ENCODE measurements at regions not wholly inside any gene's neighbourhood (a gene's known extent, or its start where the extent isn't known, plus 50 kb on each side); places are given as distances from the start of the nearest gene placed in this dataset.

DNA sequence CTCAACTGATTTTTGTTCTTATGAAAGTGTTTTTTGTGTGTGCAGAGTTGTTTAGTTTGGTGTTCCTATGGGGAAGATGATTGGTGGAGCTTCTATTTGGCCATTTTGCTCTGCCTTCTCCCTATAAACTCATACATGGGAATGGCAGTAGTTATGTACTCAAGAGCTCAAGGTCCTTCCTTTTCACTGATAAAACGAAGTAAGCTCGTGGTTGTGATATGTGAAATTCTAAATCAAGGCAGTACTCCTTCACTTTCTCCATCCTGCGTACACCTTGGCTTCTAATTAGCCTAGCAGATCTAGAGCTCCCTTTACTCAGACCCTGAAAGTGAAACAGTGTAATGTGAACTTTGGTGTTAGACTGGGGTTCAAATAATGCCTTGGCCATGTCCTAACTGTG, 159.3 kb upstream of the TNC start:
- H3K79me2 ChIP-seq (ENCODE audit: control insufficient read depth, insufficient read depth, low read length): no peaks in the 10 kb centered on the region
- no peak overlapping the region for H3K56ac ChIP-seq (ENCODE audit: low read length)
- no CpG with 5 or more reads among the region's 3 CpGs for WGBS (ENCODE audit: extremely low coverage, insufficient coverage, low lambda C conversion rate)
- H4K5ac ChIP-seq (ENCODE audit: low read length): no peak overlapping the region
- H3K36me3 ChIP-seq (ENCODE audit: control insufficient read depth, insufficient read depth, low read length): no peaks in the 10 kb centered on the region
- no peak overlapping the region for H3K27ac ChIP-seq (ENCODE audit: low read depth, low read length)
- H3K23ac ChIP-seq (ENCODE audit: low read length): no peak overlapping the region
- no peak overlapping the region for H3K9ac ChIP-seq (ENCODE audit: low read length)
- no peak overlapping the region for H2AK5ac ChIP-seq (ENCODE audit: low read length)
- no peak overlapping the region for H4K8ac ChIP-seq (ENCODE audit: low read depth, low read length)
- H3K27me3 ChIP-seq (ENCODE audit: insufficient read depth, low read length, poor library complexity): no peaks in the 10 kb centered on the region
- no peak overlapping the region for H2BK15ac ChIP-seq (replicated peaks; ENCODE audit: low read depth)
- H2BK5ac ChIP-seq (ENCODE audit: low read length): no peak overlapping the region
- H3K4me3 ChIP-seq (ENCODE audit: low read length): no peak overlapping the region
- H2BK120ac ChIP-seq (ENCODE audit: low read depth, low read length): no peak overlapping the region
- H3K4me2 ChIP-seq (ENCODE audit: low read length): no peak overlapping the region
- DNase-seq: no peak
- H3K79me1 ChIP-seq (ENCODE audit: low read length): no peaks in the 10 kb centered on the region
- no peak overlapping the region for H3K4ac ChIP-seq (ENCODE audit: low read depth, low read length)
- H3K4me1 ChIP-seq (ENCODE audit: control insufficient read depth, low read depth, low read length): peaks cover 3% of the 10 kb centered on the region
- H3K18ac ChIP-seq (ENCODE audit: low read length): no peak overlapping the region

DNA sequence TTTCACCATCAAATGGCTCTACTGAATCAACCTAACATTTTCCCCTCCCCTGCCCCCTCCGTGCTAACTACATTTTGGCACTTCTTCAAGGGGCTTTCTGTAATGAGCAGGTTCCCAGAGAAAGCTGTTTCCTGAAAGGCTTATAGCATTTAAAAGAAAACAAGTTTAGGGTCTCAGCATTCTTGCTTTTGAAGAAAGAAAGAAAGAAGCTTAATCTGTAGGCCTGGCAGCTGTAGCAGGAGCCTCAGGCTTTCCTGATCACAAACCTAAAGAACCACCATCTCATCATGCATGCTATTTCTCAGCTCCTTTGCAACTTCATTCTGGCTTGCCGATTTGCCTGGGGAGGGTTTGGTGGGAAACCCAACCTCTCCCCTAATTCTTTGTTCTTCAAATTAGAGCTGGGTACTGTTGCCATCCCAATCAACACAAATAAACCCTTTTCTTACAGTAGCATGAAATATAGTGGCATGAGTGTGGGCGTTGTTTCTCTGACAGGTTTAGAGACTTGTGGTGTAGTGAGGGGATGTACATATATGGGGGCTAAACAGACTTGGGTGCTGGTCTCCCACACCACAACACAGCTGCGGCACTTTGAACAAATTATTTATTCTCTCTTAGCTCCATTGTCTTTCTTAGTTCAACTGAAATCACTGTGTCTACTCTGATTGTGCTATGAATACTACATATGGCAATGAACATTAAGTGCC, 160.5 kb upstream of the TNC start:
- H3K79me2 ChIP-seq (ENCODE audit: control insufficient read depth, insufficient read depth, low read length): no peaks in the 10 kb centered on the region
- no peaks in the 10 kb centered on the region for H3K36me3 ChIP-seq (ENCODE audit: control insufficient read depth, insufficient read depth, low read length)

GRCh38 chr9:115283395-115283794, 165.4 kb upstream of the TNC start:
- H2BK120ac ChIP-seq (ENCODE audit: low read depth, low read length): no peak overlapping the region
- no peak overlapping the region for H4K8ac ChIP-seq (ENCODE audit: low read depth, low read length)
- no peak overlapping the region for H3K27ac ChIP-seq (ENCODE audit: low read depth, low read length)
- no peak overlapping the region for H3K9ac ChIP-seq (ENCODE audit: low read length)
- H2AK5ac ChIP-seq (ENCODE audit: low read length): no peak overlapping the region
- no peak overlapping the region for H2BK15ac ChIP-seq (replicated peaks; ENCODE audit: low read depth)
- no peak overlapping the region for H3K4me2 ChIP-seq (ENCODE audit: low read length)
- no peak overlapping the region for H2BK5ac ChIP-seq (ENCODE audit: low read length)
- H3K56ac ChIP-seq (ENCODE audit: low read length): no peak overlapping the region
- DNase-seq: no peak
- H4K5ac ChIP-seq (ENCODE audit: low read length): no peak overlapping the region
- H3K23ac ChIP-seq (ENCODE audit: low read length): no peak overlapping the region
- H3K79me2 ChIP-seq (ENCODE audit: control insufficient read depth, insufficient read depth, low read length): no peaks in the 10 kb centered on the region
- no CpG with 5 or more reads among the region's 1 CpG for WGBS (ENCODE audit: extremely low coverage, insufficient coverage, low lambda C conversion rate)
- no peak overlapping the region for H3K18ac ChIP-seq (ENCODE audit: low read length)
- no peak overlapping the region for H3K4ac ChIP-seq (ENCODE audit: low read depth, low read length)
- peaks cover 1% of the 10 kb centered on the region for H3K4me1 ChIP-seq (ENCODE audit: control insufficient read depth, low read depth, low read length)
- H3K4me3 ChIP-seq (ENCODE audit: low read length): no peak overlapping the region
- H3K36me3 ChIP-seq (ENCODE audit: control insufficient read depth, insufficient read depth, low read length): no peaks in the 10 kb centered on the region
- H3K27me3 ChIP-seq (ENCODE audit: insufficient read depth, low read length, poor library complexity): no peaks in the 10 kb centered on the region
- no peaks in the 10 kb centered on the region for H3K79me1 ChIP-seq (ENCODE audit: low read length)

More for the DNA sequence above, 160.5 kb upstream of the TNC start:
- Histone ChIP-seq H3K9ac (ENCODE audit: low read length) (no peak overlapping the region), H2BK15ac (replicated peaks; ENCODE audit: low read depth) (no peak overlapping the region), H3K4me3 (ENCODE audit: low read length) (no peak overlapping the region), H3K18ac (ENCODE audit: low read length) (no peak overlapping the region), H3K4me1 (ENCODE audit: control insufficient read depth, low read depth, low read length) (peaks cover 3% of the 10 kb centered on the region), H3K79me1 (ENCODE audit: low read length) (no peaks in the 10 kb centered on the region), H4K5ac (ENCODE audit: low read length) (no peak overlapping the region), H2AK5ac (ENCODE audit: low read length) (no peak overlapping the region), H3K23ac (ENCODE audit: low read length) (no peak overlapping the region), H3K27me3 (ENCODE audit: insufficient read depth, low read length, poor library complexity) (no peaks in the 10 kb centered on the region), H2BK5ac (ENCODE audit: low read length) (no peak overlapping the region), H3K56ac (ENCODE audit: low read length) (no peak overlapping the region), H2BK120ac (ENCODE audit: low read depth, low read length) (no peak overlapping the region), H3K27ac (ENCODE audit: low read depth, low read length) (no peak overlapping the region), H3K4me2 (ENCODE audit: low read length) (no peak overlapping the region), H4K8ac (ENCODE audit: low read depth, low read length) (no peak overlapping the region), H3K4ac (ENCODE audit: low read depth, low read length) (no peak overlapping the region)
- peak; percentile 22 for DNase-seq
- no CpG with 5 or more reads among the region's 4 CpGs for WGBS (ENCODE audit: extremely low coverage, insufficient coverage, low lambda C conversion rate)

DNA sequence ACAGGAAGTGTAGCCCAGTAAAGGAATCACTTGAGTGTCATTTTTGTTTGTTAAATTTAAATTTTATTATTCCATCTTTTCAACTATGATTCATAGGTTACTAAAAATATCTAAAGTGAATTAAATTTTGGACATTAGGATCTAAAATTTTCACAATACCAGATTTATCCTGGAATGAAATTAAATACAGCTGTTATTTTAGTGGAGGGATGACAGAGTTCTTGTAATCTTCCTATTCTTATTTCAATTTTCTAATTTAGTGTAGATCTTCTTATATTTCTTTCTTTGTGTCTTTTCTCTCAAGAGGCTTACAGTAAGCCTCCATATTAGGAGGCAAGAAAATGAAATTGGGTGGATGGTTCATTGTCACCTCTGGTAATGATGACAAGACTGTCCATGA, 167.9 kb upstream of the TNC start:
- no peaks in the 10 kb centered on the region for H3K36me3 ChIP-seq (ENCODE audit: control insufficient read depth, insufficient read depth, low read length)
- H3K9ac ChIP-seq (ENCODE audit: low read length): no peak overlapping the region
- H3K4me3 ChIP-seq (ENCODE audit: low read length): no peak overlapping the region

DNA sequence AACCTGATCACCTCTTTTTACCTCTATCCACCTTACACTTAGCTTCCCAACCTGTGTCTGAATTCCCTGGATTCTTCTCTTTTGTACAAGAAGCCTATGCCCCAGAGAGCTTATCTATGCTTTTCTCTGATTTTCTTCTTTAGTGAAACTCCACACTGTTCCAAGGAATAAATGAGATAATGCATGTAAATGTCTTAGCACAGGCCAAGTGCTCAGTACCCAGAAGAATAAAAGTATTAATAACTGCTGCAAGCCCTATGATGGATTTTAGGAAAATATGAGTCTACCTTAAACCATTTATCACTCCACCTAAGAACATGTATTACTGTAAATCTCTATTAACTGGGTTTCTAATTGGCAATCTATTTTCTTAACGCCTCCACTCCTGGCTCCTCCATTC, 168.5 kb upstream of the TNC start:
- Histone ChIP-seq H3K23ac (ENCODE audit: low read length) (no peak overlapping the region), H3K4ac (ENCODE audit: low read depth, low read length) (no peak overlapping the region), H3K9ac (ENCODE audit: low read length) (no peak overlapping the region), H3K27me3 (ENCODE audit: insufficient read depth, low read length, poor library complexity) (no peaks in the 10 kb centered on the region), H2BK5ac (ENCODE audit: low read length) (no peak overlapping the region), H2BK15ac (replicated peaks; ENCODE audit: low read depth) (no peak overlapping the region), H3K4me1 (ENCODE audit: control insufficient read depth, low read depth, low read length) (peaks cover under 1% of the 10 kb centered on the region), H2AK5ac (ENCODE audit: low read length) (no peak overlapping the region), H2BK120ac (ENCODE audit: low read depth, low read length) (no peak overlapping the region), H3K18ac (ENCODE audit: low read length) (no peak overlapping the region), H3K79me1 (ENCODE audit: low read length) (no peaks in the 10 kb centered on the region), H4K8ac (ENCODE audit: low read depth, low read length) (no peak overlapping the region), H3K79me2 (ENCODE audit: control insufficient read depth, insufficient read depth, low read length) (no peaks in the 10 kb centered on the region), H3K27ac (ENCODE audit: low read depth, low read length) (no peak overlapping the region), H3K56ac (ENCODE audit: low read length) (no peak overlapping the region), H3K36me3 (ENCODE audit: control insufficient read depth, insufficient read depth, low read length) (no peaks in the 10 kb centered on the region), H3K4me2 (ENCODE audit: low read length) (no peak overlapping the region), H3K4me3 (ENCODE audit: low read length) (no peak overlapping the region), H4K5ac (ENCODE audit: low read length) (no peak overlapping the region)
- no peak for DNase-seq
- WGBS (ENCODE audit: extremely low coverage, insufficient coverage, low lambda C conversion rate): no CpG with 5 or more reads among the region's 1 CpG

More for the DNA sequence above, 167.9 kb upstream of the TNC start:
- Histone ChIP-seq H3K27me3 (ENCODE audit: insufficient read depth, low read length, poor library complexity) (no peaks in the 10 kb centered on the region), H2BK120ac (ENCODE audit: low read depth, low read length) (no peak overlapping the region), H3K56ac (ENCODE audit: low read length) (no peak overlapping the region), H4K5ac (ENCODE audit: low read length) (no peak overlapping the region), H3K79me2 (ENCODE audit: control insufficient read depth, insufficient read depth, low read length) (no peaks in the 10 kb centered on the region), H3K4me1 (ENCODE audit: control insufficient read depth, low read depth, low read length) (no peaks in the 10 kb centered on the region), H3K18ac (ENCODE audit: low read length) (no peak overlapping the region), H3K23ac (ENCODE audit: low read length) (no peak overlapping the region), H2BK15ac (replicated peaks; ENCODE audit: low read depth) (no peak overlapping the region), H3K4ac (ENCODE audit: low read depth, low read length) (no peak overlapping the region), H2BK5ac (ENCODE audit: low read length) (no peak overlapping the region), H3K4me2 (ENCODE audit: low read length) (no peak overlapping the region), H3K27ac (ENCODE audit: low read depth, low read length) (no peak overlapping the region), H2AK5ac (ENCODE audit: low read length) (no peak overlapping the region), H3K79me1 (ENCODE audit: low read length) (no peaks in the 10 kb centered on the region), H4K8ac (ENCODE audit: low read depth, low read length) (no peak overlapping the region)
- no peak for DNase-seq

DNA sequence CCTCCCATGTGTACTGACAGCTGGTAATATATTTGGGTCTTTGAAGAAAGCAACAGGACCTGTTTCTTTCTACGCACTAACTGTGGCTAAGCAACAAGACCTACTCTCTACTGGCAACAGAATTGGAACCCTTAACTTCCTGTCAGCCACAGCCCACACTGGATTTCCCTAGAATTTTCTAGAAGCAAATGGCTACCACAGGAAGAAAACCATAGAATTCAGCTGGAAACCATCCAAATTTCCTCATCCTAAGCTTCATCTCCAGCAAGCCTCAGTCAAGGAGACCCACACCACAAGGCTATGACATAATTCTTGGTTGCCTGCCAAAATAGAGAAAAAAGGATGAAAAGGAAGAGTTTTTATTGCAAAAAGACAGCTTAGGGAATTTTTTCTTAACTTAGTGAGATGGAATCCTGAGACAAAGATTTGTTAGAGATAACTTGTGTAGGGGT, 171.8 kb upstream of the TNC start:
- Histone ChIP-seq H2BK5ac (ENCODE audit: low read length) (no peak overlapping the region), H2BK15ac (replicated peaks; ENCODE audit: low read depth) (no peak overlapping the region), H2AK5ac (ENCODE audit: low read length) (no peak overlapping the region), H2BK120ac (ENCODE audit: low read depth, low read length) (no peak overlapping the region), H3K4me1 (ENCODE audit: control insufficient read depth, low read depth, low read length) (peaks cover 10% of the 10 kb centered on the region), H3K79me2 (ENCODE audit: control insufficient read depth, insufficient read depth, low read length) (no peaks in the 10 kb centered on the region), H3K56ac (ENCODE audit: low read length) (no peak overlapping the region), H3K27ac (ENCODE audit: low read depth, low read length) (no peak overlapping the region), H4K5ac (ENCODE audit: low read length) (no peak overlapping the region), H3K18ac (ENCODE audit: low read length) (no peak overlapping the region), H3K36me3 (ENCODE audit: control insufficient read depth, insufficient read depth, low read length) (no peaks in the 10 kb centered on the region), H3K79me1 (ENCODE audit: low read length) (no peaks in the 10 kb centered on the region), H3K4me2 (ENCODE audit: low read length) (no peak overlapping the region), H3K27me3 (ENCODE audit: insufficient read depth, low read length, poor library complexity) (no peaks in the 10 kb centered on the region), H3K23ac (ENCODE audit: low read length) (no peak overlapping the region), H3K4me3 (ENCODE audit: low read length) (no peak overlapping the region), H3K4ac (ENCODE audit: low read depth, low read length) (no peak overlapping the region), H4K8ac (ENCODE audit: low read depth, low read length) (no peak overlapping the region), H3K9ac (ENCODE audit: low read length) (no peak overlapping the region)
- no peak for DNase-seq
- WGBS (ENCODE audit: extremely low coverage, insufficient coverage, low lambda C conversion rate): no CpG with 5 or more reads among the region's 1 CpG
